Ovary (tissue), 7 donors: ENCODE measurements at regions not wholly inside any gene's neighbourhood (a gene's known extent, or its start where the extent isn't known, plus 50 kb on each side); places are given as distances from the start of the nearest gene placed in this dataset.

Experiments
- DNase-seq, 5 donors: peaks; one replicate each; pipeline ENCODE4 v3.0.0-alpha.2; 2019 to 2020
- H3K27ac ChIP-seq, 2 donors: fragments of 200-600 bp; one replicate each; pipeline versions ENCODE4 v1.5.1 to v1.8.0; 2019 to 2022
- H3K27me3 ChIP-seq: fragments of 200-600 bp; one replicate; pipeline ENCODE4 v1.8.0; 2022
- H3K36me3 ChIP-seq: fragments of 200-600 bp; sonication (generic); one replicate; pipeline ENCODE4 v1.5.1; 2019
- H3K4me1 ChIP-seq: one replicate; pipeline ENCODE4 v1.8.1; 2013; ENCODE audit warnings: mild to moderate bottlenecking, moderate library complexity; ENCODE audit not compliant: insufficient read depth
- H3K4me3 ChIP-seq: fragments of 200-600 bp; sonication (generic); one replicate; pipeline ENCODE4 v1.5.1; 2017
- H3K9me3 ChIP-seq, 2 donors: fragments of 200-600 bp in 1 of 2; sonication (generic) in 1 of 2; one replicate each; pipeline versions ENCODE4 v1.5.1 to v1.8.1; 2013 to 2019; ENCODE audit warnings: mild to moderate bottlenecking in 1 of 2, moderate library complexity in 1 of 2
- EP300 ChIP-seq: sonication (generic); formaldehyde crosslinking; IDR thresholded peaks from one replicate; pipeline ENCODE4 v1.6.1; 2017; ENCODE audit warnings: antibody characterized with exemption
- POLR2A ChIP-seq: fragments of 450-650 bp; IDR thresholded peaks from one replicate; pipeline ENCODE4 v1.6.1; 2017; ENCODE audit warnings: antibody characterized with exemption, mild to moderate bottlenecking, moderate library complexity
- whole genome bisulfite sequencing, 3 donors: extraction: QIAGEN DNeasy Blood & Tissue Kit in 1 of 3; methylation state at CpG; one replicate each; pipeline versions ENCODE4 v1.1.5 to v1.1.7; 2013 to 2017; 5-methylcytosine and 5-hydroxymethylcytosine counted together
- intact Hi-C, 4 donors: fragments of 100-400 bp; cut with DNase I; formaldehyde crosslinking; loops; one replicate each; pipeline versions ENCODE4 v1.11.0 to v1.15.1; 2022 to 2023
- TF ChIP-seq, protein P1 (sequence below), 3 donors: fragments of 450-650 bp in 2 of 3; fragments of 200-600 bp in 1 of 3; IDR thresholded peaks; one replicate each; pipeline versions ENCODE4 v1.5.1 to v1.8.0; 2016 to 2022; ENCODE audit warnings: antibody characterized with exemption in 3 of 3, mild to moderate bottlenecking in 1 of 3
- donor health status: DM: no; HTN: no; CAD: no; lungs with moderate emphysema.
- donor health status: DM: no; HTN: no; CAD: no.
- donor health status: Bipolar disorder and iron deficiency.
- donor health status: DM: no; HTN: no; CAD: no.
- donor health status: DM: yes; HTN: yes; CAD: no.

DNA sequence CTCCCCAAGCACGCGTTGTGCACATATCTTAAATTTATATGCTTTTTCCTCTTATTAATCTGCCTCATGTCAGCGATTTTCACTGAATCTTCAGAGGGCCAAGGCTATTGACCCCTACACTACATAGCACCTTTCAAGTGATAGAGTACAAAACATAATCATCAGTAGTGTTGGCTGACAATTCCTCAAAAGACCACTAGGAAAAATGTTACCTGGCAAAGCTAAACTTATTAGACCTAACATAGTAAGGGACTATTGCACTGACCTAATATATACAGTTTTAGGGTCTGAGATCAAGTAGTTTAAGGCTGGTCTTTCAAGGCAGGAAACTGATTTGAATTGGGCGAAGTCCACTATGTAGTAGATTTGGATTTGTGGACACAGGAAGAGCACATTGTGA, 244.2 kb upstream of the ZC3H15 start:
- H3K36me3 ChIP-seq, result no peaks in the 10 kb centered on the region
- no peak overlapping the region for H3K27ac ChIP-seq
- H3K9me3 ChIP-seq, result no peaks in the 10 kb centered on the region
- intact Hi-C loops, result no loop called here
- 95 to 96% (median 96%) methylated on average over 4 of the region's 4 CpGs for WGBS, 3 donors
- H3K4me3 ChIP-seq, result no peak overlapping the region
- H3K27me3 ChIP-seq, result no peaks in the 10 kb centered on the region
- TF ChIP-seq, protein P1, sequence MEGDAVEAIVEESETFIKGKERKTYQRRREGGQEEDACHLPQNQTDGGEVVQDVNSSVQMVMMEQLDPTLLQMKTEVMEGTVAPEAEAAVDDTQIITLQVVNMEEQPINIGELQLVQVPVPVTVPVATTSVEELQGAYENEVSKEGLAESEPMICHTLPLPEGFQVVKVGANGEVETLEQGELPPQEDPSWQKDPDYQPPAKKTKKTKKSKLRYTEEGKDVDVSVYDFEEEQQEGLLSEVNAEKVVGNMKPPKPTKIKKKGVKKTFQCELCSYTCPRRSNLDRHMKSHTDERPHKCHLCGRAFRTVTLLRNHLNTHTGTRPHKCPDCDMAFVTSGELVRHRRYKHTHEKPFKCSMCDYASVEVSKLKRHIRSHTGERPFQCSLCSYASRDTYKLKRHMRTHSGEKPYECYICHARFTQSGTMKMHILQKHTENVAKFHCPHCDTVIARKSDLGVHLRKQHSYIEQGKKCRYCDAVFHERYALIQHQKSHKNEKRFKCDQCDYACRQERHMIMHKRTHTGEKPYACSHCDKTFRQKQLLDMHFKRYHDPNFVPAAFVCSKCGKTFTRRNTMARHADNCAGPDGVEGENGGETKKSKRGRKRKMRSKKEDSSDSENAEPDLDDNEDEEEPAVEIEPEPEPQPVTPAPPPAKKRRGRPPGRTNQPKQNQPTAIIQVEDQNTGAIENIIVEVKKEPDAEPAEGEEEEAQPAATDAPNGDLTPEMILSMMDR (IDR thresholded peaks at IDR 0.05), result no peak
- no peak for TF ChIP-seq POLR2A
- TF ChIP-seq EP300, result no peak
- DNase-seq, result no peak
- no peaks in the 10 kb centered on the region for H3K4me1 ChIP-seq

DNA sequence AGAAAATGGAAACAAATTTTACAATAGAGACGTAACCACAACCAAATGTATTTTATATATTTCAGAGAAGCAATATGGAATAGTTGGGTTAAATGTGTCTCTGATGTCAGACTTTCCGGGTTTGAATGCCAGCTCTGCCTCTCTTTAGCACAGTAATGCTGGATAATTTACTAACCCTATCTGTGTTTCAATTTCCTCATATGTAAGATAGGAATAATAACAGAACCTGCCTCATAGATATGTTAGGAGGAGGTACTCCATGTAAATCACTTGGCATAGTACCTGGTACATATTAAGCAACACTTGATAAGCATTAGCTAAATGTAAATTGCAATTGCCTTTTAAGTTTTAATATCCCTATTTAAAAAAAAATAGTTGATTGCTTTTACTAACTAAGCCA, 231.3 kb upstream of the ZC3H15 start:
- intact Hi-C loops, result no loop called here
- no peak for TF ChIP-seq EP300
- no peak for TF ChIP-seq POLR2A
- TF ChIP-seq, protein P1 (IDR thresholded peaks at IDR 0.05), result no peak
- 92 to 96% (median 95%) methylated on average over 2 of the region's 2 CpGs for WGBS, 3 donors
- Histone ChIP-seq H3K9me3 (no peaks in the 10 kb centered on the region), H3K27me3 (no peaks in the 10 kb centered on the region), H3K27ac (no peak overlapping the region), H3K36me3 (no peaks in the 10 kb centered on the region), H3K4me3 (no peak overlapping the region), H3K4me1 (no peaks in the 10 kb centered on the region)
- no peak for DNase-seq

- intact Hi-C loops, result no loop called here
- TF ChIP-seq POLR2A (no peak), EP300 (no peak)
- TF ChIP-seq, protein P1 (IDR thresholded peaks at IDR 0.05), result no peak
- Histone ChIP-seq H3K36me3 (no peaks in the 10 kb centered on the region), H3K9me3 (no peaks in the 10 kb centered on the region), H3K27ac (no peak overlapping the region), H3K4me1 (no peaks in the 10 kb centered on the region), H3K4me3 (no peak overlapping the region), H3K27me3 (no peaks in the 10 kb centered on the region)
- no peak for DNase-seq
- 96 to 97% (median 97%) methylated on average over 4 of the region's 4 CpGs for WGBS, 3 donors
Measured at GRCh38 chr2:186255823-186256222, 230.2 kb upstream of the ZC3H15 start.

- Histone ChIP-seq H3K9me3 (no peaks in the 10 kb centered on the region), H3K36me3 (no peaks in the 10 kb centered on the region), H3K4me1 (no peaks in the 10 kb centered on the region), H3K27ac (no peak overlapping the region), H3K4me3 (no peak overlapping the region), H3K27me3 (no peaks in the 10 kb centered on the region)
- WGBS, 3 donors, result 7 to 9% (median 9%) methylated on average over 1 of the region's 1 CpG
- intact Hi-C loops, result no loop called here
- DNase-seq, result no peak
- TF ChIP-seq POLR2A (no peak), EP300 (no peak)
- TF ChIP-seq, protein P1 (IDR thresholded peaks at IDR 0.05), result no peak
Measured at GRCh38 chr2:186256540-186256939, 229.5 kb upstream of the ZC3H15 start.
